Stimulated activated CD8-positive, alpha-beta memory T cell treated with anti-CD3 and anti-CD28 coated beads, Interleukin-12 subunit alpha, Interleukin-12 subunit beta, amount 100 ng/mL, for 1 hour (primary cell): ENCODE measurements at regions not wholly inside any gene's neighbourhood (a gene's known extent, or its start where the extent isn't known, plus 50 kb on each side); places are given as distances from the start of the nearest gene placed in this dataset.

Source experiments
- DNase-seq: peaks from one replicate; pipeline ENCODE4 v3.0.0-alpha.2; 2020; ENCODE audit warnings: low read depth

DNA sequence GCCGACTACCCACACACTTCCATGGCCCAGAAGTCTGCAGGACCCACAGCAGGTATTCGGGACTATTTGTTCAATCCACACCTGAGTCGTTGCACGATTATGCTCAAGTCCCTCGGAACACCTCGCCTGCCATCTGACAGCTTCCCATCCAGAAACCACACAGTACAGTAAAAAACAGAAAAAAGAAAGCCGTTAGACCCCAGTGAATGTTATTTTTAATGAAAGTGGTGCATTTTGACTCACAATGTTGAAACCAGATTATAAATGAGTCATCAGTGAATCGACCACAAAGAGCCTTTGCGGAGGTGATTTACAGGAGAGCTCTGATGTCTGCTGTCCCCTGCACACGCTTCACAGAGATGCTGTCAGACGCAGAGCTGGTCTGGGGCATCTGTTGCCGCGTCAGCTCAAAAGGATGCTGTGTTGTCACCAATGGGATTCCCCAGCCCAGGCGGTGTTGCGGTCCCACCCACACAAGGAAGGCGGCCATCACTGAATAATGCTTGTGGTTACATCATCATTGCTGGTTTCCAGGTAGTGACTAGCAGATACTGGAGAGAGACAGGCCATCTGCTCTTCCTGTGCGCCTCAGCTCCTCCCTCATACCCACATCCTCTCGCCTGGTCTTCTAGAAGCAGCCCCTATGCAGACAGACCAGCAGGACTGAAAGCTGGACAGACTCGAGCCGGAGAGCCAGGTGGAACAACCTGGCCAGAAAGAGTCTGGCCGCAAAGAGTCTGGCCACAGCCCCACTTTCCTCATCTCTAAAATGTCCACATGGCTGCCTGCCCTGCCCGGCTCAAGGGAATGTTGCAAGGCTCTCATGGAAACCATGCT is 116.8 kb downstream of the TOMM20 start:
- DNase-seq: peak; percentile 87

DNA sequence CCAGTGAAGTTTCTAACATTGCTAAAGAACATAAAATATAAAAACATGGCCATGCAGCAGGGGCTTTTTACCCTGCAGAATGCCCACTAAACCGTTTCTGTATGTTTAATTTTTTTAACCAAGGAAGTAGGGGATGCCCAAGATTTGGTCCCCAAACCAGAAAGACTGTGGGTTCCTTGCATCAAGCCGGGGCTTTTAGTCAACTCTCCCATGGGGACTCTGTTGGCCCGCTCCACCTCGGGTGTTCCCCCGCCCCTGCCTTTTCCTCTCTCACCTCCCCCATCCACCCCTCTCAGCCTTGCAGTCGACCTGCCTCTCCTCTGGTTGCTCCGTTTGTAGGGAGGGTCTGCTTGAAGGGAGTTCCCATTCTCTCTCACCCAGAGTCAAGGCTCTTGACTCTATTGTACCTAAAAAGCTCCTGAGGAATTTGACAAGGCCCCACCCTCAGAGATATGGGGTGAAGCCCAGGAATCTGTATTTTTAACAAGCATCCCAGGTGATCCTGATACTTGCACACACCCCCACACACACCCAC is 117.5 kb downstream of the TOMM20 start:
- peak; percentile 23 for DNase-seq

GRCh38 chr1:235009561-235010306 is 118.9 kb downstream of the TOMM20 start:
- DNase-seq: no peak

GRCh38 chr1:235009074-235009473 is 119.6 kb downstream of the TOMM20 start:
- DNase-seq: no peak

GRCh38 chr1:235008239-235008638 is 120.4 kb downstream of the TOMM20 start:
- no peak for DNase-seq

GRCh38 chr1:235006816-235007215 is 121.8 kb downstream of the TOMM20 start:
- DNase-seq: no peak

DNA sequence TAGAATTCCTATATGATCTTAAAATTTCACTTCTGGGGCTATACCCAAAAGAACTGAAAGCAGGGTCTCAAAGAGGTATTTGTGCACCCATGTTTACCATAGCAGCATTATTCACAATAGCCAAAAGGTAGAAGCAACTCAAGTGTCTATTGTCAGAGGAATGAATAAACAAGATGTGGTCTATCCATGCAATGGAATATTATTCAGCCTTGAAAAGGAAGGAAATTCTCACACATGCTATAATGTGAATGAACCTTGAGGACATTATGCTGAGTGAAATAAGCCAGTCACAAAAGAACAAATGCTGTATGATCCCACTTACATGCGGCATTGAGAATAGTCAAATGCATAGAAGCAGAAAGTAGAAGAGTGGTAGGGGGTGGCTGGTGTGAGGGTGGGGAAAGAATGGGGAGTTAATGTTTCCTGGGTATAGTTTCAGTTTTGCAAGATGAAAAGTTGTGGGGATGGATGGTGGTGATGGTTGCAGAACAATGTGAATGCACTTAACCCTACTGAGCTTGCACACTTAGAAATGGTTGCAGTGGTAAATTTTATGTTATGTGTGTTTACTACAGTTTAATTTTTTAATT is 122.4 kb downstream of the TOMM20 start:
- no peak for DNase-seq

DNA sequence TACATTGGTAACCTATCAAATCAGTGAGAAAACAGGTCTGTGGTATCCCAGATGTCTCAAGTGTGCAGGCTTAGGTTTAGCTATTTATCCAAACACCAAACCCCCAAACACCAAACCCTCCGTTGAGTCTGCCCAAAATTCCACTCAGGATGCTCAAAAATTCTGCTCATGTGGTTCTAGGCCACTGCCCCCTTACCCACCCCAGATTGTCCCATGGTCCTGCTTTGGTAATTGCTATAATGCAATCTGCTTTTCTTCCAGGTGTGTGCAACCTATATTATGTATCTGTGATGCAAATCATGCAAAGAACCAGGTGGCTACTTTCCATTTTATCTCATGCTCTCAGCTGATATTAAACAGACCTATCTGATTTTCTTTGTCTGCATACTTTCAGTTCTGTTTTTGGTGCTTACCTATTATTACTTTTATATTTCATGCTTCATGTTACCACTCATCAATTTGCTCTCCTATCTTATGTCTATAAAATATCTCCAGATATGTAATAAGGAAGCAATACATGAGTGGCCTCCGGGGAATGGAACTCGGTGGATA is 123.7 kb downstream of the TOMM20 start:
- DNase-seq: no peak

DNA sequence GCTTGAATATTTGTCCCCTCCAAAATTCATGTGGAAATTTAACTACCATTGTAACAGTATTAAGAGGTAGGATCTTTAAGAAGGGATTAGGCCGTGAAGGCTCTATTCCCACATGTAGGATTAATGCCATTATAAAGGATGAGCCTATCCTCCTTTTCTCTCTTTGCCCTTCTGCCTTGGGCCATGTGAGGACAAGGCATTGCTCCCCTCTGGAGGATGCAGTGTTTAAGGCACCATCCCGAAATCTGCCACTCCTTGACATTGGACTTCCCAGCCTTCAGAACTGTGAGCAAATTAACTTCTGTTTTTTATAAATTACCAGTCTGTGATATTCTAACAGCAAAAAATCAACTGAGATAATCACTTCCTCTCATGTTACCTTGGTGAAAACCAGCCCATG is 124.4 kb downstream of the TOMM20 start:
- no peak for DNase-seq

DNA sequence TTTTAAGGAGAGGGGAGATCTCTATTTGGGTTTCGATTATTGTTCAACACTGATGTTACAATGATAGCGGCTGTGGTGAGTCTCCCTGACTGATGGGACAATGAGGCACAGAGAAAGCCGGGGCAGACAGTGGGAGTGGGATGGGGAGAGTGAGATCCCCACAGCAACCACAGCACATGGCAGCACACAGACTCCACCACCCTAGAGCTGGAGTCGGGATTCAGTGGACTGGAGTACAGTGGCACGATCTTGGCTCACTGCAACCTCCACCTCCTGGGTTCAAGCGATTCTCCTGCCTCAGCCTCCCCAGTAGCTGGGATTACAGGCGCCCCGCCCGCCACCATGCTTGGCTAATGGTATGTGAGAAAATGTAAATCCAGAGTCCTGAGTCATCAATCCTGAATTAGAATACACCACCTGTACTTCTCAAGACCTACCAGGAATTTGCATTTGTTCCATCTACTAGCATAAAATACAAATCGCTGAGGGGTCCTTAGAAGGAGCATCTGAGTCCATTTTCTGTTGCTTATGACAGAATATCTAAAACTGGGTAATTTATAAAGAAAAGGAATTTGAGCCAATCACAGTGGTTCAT is 125.8 kb downstream of the TOMM20 start:
- no peak for DNase-seq

DNA sequence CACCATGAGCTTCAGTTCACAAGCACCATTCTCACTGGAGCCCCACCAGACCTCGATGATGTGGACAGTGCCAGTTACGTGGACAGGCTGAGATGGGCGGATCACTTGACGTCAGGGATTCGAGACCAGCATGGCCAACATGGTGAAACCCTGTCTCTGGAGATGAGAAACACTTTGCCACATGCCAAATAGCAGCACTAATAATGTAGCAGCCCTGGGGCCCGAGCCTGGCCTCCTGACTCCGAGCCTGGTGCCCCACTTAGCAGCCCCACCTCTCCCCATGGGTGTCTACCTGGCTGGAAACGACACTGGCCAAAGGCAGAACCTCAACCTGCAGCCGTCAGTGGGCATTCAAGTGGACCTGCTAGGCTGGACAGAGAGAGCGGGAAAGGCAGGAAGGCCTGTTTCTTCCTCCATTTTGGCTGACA is 129.1 kb downstream of the TOMM20 start:
- no peak for DNase-seq

GRCh38 chr1:234997896-234998741 is 130.5 kb downstream of the TOMM20 start:
- no peak for DNase-seq

DNA sequence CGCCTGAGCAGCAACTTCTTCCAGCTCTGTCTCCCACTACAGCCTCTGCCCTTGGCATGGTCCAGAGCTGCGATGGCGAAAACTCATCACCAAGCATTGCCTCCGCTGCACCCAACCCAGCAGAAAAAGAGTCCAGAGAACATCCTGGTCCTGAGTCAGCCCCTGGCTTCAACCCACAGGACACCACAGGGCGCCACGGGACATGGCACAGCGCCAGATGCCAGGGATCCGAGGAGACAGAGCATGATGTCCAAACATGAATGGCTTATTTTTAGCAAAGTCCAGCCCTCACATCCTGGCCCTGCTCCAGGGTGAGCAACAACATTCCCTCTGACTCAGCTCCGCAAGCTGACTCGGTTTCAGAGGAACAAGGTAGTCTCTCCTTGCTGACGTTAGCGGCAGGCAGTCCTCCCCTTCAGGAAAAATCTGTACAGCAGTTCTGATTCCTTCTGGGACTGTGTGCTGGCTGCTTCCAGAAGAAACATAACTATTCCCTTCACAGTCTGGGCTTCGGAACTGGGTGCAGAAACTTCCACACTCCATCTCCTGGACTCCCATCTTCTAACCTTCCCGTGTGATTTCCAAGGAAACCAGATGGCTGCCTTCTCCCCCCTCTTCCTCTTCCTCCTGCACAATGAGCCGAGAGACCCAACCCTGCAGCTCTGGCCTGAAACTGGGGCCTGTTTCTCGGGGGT is 131.3 kb downstream of the TOMM20 start:
- DNase-seq: no peak

DNA sequence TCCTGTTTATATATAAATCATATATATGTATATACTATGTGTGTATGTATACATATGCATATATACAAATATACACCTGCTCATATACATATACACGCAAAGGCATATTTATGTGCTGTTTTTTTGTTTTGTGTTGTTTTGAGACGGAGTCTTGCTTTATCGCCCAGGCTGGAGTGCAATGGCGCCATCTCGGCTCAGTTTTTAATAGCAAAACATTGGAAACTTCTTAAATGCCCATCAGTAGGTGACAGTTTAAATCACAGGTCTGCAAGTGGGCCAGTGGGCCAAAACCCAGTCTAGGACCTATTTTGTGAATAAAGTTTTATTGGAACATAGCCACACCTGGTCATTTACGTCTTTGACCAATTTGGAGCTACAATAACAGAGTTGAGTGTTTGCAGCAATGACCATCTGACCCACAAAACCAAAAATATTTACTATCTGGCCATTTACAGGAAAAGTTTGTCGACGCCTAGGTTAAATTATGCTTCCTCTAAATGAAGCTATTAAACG is 132.3 kb downstream of the TOMM20 start:
- no peak for DNase-seq

GRCh38 chr1:234994436-234995295 is 134.0 kb downstream of the TOMM20 start:
- no peak for DNase-seq

GRCh38 chr1:234992065-234992464 is 136.6 kb downstream of the TOMM20 start:
- DNase-seq: no peak

DNA sequence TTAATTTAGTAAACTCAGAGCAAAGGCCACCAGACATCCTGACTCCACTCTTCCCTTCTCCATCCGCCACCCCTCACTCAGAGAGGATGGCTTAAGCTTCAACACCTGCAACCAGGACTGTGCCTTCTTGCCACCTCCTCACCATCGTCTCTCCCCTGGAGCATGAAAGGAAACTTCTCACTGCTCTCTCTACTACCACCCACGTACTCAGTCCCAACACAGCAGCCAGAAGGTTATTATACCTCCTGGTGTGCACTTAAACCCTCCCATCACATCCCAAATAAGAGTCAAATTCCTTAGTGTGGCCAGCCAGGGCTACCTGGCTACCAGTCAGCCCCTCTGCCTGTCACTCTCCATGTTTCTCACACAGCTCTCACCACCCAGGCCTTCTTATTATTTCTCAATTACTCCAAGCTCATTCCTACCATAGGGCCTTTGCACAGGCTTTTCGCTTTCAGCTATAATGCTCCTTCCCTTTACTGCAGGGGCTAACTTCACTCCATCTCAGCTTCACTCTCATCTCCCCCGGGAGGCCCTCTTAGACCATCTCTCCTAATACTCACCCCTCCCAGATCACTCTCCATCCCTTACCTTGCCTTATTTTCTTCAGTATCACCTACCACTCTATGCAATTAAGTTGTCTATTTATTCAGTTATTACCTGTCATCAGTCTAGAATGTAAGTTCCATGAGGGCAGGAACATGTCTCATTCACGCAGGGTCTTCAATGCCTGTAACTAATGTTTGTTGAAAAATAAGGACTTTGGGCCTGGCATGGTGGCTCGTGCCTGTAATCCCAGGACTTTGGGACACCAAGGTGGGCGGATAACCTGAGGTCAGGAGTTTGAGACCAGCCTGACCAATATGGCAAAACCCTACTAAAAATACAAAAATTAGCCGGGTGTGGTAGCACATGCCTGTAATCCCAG is 137.5 kb downstream of the TOMM20 start:
- no peak for DNase-seq

DNA sequence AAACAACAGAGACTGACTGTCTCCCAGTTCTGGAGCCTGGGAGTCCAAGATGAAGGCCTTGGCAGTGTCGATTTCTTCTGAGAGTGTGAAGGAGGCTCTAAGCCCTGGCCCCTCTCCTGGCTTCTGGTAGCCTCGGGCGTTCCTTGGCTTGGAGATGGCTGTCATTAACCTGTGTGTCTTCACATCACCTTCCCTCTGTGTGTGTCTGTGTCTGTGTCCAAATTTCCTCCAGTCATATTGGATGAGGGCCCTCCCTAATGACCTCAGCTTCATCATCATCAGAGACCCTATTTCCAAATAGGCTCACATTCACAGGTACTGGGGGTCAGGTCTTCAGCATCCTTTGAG is 138.3 kb downstream of the TOMM20 start:
- DNase-seq: no peak
